ENCODE measurements at regions not wholly inside any gene's neighbourhood (a gene's known extent, or its start where the extent isn't known, plus 50 kb on each side); places are given as distances from the start of the nearest gene placed in this dataset.

DNA sequence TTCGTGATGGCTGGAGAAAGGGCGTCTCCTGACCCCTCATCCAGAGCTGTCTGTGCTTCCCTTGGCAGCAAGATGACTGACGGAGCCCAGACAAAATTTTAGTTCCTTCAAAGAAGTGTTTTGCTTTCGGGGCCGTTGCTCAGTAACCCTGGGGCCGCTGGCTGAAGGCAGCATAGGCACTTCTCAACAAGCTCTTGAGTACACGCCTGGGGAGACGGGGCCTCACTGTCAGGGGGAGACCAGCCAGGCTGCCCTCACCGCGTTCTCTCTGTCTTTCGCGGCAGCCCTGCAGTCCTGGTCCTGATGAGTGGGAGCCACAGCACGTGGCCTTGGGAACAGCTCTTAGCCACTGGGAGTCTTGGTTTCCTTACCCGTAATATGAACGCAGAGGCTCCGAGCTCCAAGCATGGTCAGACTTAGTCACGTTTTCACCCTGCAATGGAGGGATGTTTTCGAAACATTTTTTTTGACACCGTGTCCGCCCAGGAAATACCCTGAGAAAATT, 86.0 kb downstream of the IRF8 start:
- H3K4me3 ChIP-seq (ENCODE audit: control insufficient read depth in 2 of 3, extremely low read depth in 1 of 3, insufficient read depth in 2 of 3, low read depth in 1 of 3, low read length in 3 of 3): no peak overlapping the region
- no peaks in the 10 kb centered on the region for H3K4me1 ChIP-seq (ENCODE audit: control insufficient read depth, extremely low read depth, insufficient read depth, low read length)
- H3K27me3 ChIP-seq (ENCODE audit: control insufficient read depth, extremely low read depth, insufficient read depth, low read length): no peaks in the 10 kb centered on the region
- H3K9me3 ChIP-seq (ENCODE audit: control insufficient read depth, low read depth, low read length): no peaks in the 10 kb centered on the region
- DNase-seq (ENCODE audit: low read depth, low spot score) (no peak), FAIRE-seq (no peak)
- no peaks in the 10 kb centered on the region for H3K36me3 ChIP-seq (ENCODE audit: control insufficient read depth in 2 of 2, extremely low read depth in 1 of 2, insufficient read depth in 2 of 2, low read length in 2 of 2)
- H3K4me2 ChIP-seq (ENCODE audit: control insufficient read depth, extremely low read depth, insufficient read depth, low read depth, low read length): no peak overlapping the region
- dilution Hi-C loops (cut with MboI; ENCODE audit: extremely low pct_ligation_motif_present, low sequenced_read_pairs): no loop called here
- no peak for TF ChIP-seq EZH2 (IDR thresholded peaks at IDR 0.05; ENCODE audit: low read length)
- TF ChIP-seq, protein P1, sequence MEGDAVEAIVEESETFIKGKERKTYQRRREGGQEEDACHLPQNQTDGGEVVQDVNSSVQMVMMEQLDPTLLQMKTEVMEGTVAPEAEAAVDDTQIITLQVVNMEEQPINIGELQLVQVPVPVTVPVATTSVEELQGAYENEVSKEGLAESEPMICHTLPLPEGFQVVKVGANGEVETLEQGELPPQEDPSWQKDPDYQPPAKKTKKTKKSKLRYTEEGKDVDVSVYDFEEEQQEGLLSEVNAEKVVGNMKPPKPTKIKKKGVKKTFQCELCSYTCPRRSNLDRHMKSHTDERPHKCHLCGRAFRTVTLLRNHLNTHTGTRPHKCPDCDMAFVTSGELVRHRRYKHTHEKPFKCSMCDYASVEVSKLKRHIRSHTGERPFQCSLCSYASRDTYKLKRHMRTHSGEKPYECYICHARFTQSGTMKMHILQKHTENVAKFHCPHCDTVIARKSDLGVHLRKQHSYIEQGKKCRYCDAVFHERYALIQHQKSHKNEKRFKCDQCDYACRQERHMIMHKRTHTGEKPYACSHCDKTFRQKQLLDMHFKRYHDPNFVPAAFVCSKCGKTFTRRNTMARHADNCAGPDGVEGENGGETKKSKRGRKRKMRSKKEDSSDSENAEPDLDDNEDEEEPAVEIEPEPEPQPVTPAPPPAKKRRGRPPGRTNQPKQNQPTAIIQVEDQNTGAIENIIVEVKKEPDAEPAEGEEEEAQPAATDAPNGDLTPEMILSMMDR (optimal IDR thresholded peaks at IDR 0.05 in 1 of 3, IDR thresholded peaks at IDR 0.05 in 1 of 3, conservative IDR thresholded peaks at IDR 0.05 in 1 of 3; ENCODE audit: extremely low read depth in 1 of 3, insufficient read depth in 2 of 3, low read length in 3 of 3): no peak
- no peaks in the 10 kb centered on the region for H3K79me2 ChIP-seq (ENCODE audit: control insufficient read depth, insufficient read depth, low read length)
- no peak overlapping the region for H3K9ac ChIP-seq (ENCODE audit: control insufficient read depth, extremely low read depth, insufficient read depth, low read length)
- no peaks in the 10 kb centered on the region for H4K20me1 ChIP-seq (ENCODE audit: control insufficient read depth, extremely low read depth, insufficient read depth, low read length)
- no peak overlapping the region for H3K27ac ChIP-seq (ENCODE audit: control insufficient read depth, insufficient read depth, low read length)
- H2AFZ ChIP-seq (ENCODE audit: control insufficient read depth, low read length): no peak overlapping the region
- no peaks in the 10 kb centered on the region for H3K9me1 ChIP-seq (ENCODE audit: control insufficient read depth, extremely low read depth, insufficient read depth, low read length)

DNA sequence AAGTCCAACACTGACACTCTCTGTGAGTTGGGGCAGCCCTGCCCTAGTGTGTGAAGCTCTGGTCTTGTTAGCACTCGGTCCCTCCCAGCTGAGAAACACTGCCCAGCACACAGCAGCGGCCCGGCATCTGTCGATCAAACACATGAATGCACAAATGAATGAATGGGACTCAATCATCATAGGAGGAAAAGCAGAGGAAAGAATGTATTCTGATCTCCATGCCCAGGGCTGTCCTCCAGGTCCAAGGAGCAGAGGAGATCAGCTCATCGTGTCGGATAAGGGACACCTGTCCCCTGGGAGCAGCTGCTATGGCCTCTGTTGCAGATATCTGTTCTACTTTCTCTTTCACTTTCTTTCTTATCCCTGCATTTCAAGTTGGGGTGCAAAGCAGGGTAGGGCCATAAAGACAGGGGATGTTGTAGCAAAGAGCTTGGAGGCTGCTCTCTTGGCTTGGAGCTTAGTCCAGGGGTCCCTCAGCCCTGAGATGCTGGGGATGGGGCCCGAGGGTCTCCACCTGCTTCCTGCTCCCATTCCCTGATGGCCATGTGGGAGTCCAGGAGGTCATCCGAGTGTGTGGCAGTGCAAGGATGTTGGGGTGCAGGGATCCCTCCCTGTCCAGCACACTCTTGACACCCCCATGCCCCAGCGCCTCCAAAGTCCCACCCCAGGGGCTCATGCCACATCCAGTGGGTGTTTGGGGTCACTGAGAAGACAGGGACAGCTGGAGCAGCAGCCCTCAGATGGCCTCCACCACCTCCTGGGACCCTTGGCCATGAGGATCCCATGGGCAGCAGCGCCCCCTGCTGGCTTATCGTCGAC, 88.2 kb downstream of the IRF8 start:
- H4K20me1 ChIP-seq (ENCODE audit: control insufficient read depth, extremely low read depth, insufficient read depth, low read length): no peaks in the 10 kb centered on the region
- H3K4me1 ChIP-seq (ENCODE audit: control insufficient read depth, extremely low read depth, insufficient read depth, low read length): no peaks in the 10 kb centered on the region
- DNase-seq (ENCODE audit: low read depth, low spot score): no peak
- no peaks in the 10 kb centered on the region for H3K9me3 ChIP-seq (ENCODE audit: control insufficient read depth, low read depth, low read length)
- H3K27me3 ChIP-seq (ENCODE audit: control insufficient read depth, extremely low read depth, insufficient read depth, low read length): no peaks in the 10 kb centered on the region
- H3K9ac ChIP-seq (ENCODE audit: control insufficient read depth, extremely low read depth, insufficient read depth, low read length): no peak overlapping the region
- H3K27ac ChIP-seq (ENCODE audit: control insufficient read depth, insufficient read depth, low read length): no peak overlapping the region
- H3K36me3 ChIP-seq (ENCODE audit: control insufficient read depth in 2 of 2, extremely low read depth in 1 of 2, insufficient read depth in 2 of 2, low read length in 2 of 2): no peaks in the 10 kb centered on the region
- H3K79me2 ChIP-seq (ENCODE audit: control insufficient read depth, insufficient read depth, low read length): no peaks in the 10 kb centered on the region
- TF ChIP-seq, protein P1 (optimal IDR thresholded peaks at IDR 0.05 in 1 of 3, IDR thresholded peaks at IDR 0.05 in 1 of 3, conservative IDR thresholded peaks at IDR 0.05 in 1 of 3; ENCODE audit: extremely low read depth in 1 of 3, insufficient read depth in 2 of 3, low read length in 3 of 3): peak in 1 of 3 experiments; percentile 38
- TF ChIP-seq EZH2 (IDR thresholded peaks at IDR 0.05; ENCODE audit: low read length): no peak
- no peak for FAIRE-seq
- H2AFZ ChIP-seq (ENCODE audit: control insufficient read depth, low read length): no peak overlapping the region
- no peak overlapping the region for H3K4me3 ChIP-seq (ENCODE audit: control insufficient read depth in 2 of 3, extremely low read depth in 1 of 3, insufficient read depth in 2 of 3, low read depth in 1 of 3, low read length in 3 of 3)
- dilution Hi-C loops (cut with MboI; ENCODE audit: extremely low pct_ligation_motif_present, low sequenced_read_pairs): no loop called here
- H3K9me1 ChIP-seq (ENCODE audit: control insufficient read depth, extremely low read depth, insufficient read depth, low read length): no peaks in the 10 kb centered on the region
- no peak overlapping the region for H3K4me2 ChIP-seq (ENCODE audit: control insufficient read depth, extremely low read depth, insufficient read depth, low read depth, low read length)

All from keratinocyte (primary cell).